IMR-90 (cell line): ENCODE measurements at regions not wholly inside any gene's neighbourhood (a gene's known extent, or its start where the extent isn't known, plus 50 kb on each side); places are given as distances from the start of the nearest gene placed in this dataset.

Experiments used
- ATAC-seq: fragments of 200-7000 bp; cut with Tn5 transposase; 2 replicates; pipeline ENCODE4 v1.9.1; 2020; ENCODE audit warnings: low read depth, mild to moderate bottlenecking, moderate library complexity
- BruUV-seq: library from RNA; stranded (reverse); fragments of 400-500 nt; replicated peaks from 2 replicates; lab custom pipeline; 2021; lab: Mats Ljungman, UMichigan
- CTCF ChIA-PET: fragments of 300-600 bp; formaldehyde crosslinking; extraction: SDS; loops from one replicate; lab custom pipeline; 2021; ENCODE audit warnings: antibody characterized with exemption; lab: Yijun Ruan, JAX
- POLR2A ChIA-PET: fragments of 300-600 bp; sonication (Branson Sonifier 250); formaldehyde crosslinking; loops from one replicate; lab custom pipeline; 2022; ENCODE audit warnings: antibody characterized with exemption; ENCODE audit not compliant: unreplicated experiment; lab: Charles Lee
- DNase-seq: peaks from one replicate; pipeline ENCODE4 v3.0.0; 2013
- H2AFZ ChIP-seq: replicated peaks from 2 replicates; pipeline ENCODE3; 2013; ENCODE audit warnings: low read length, mild to moderate bottlenecking; ENCODE audit not compliant: poor library complexity
- H2AK5ac ChIP-seq: 2 replicates; pipeline ENCODE4 v1.6.1; 2013; ENCODE audit warnings: low read depth, low read length, inconsistent platforms
- H2AK9ac ChIP-seq: replicated peaks from 2 replicates; pipeline ENCODE3; 2013; ENCODE audit warnings: mild to moderate bottlenecking, low read depth, low read length, moderate library complexity; ENCODE audit not compliant: poor library complexity
- H2BK120ac ChIP-seq: 2 replicates; pipeline ENCODE4 v1.6.1; 2013; ENCODE audit warnings: low read depth, low read length, inconsistent platforms
- H2BK15ac ChIP-seq: 3 replicates; pipeline ENCODE4 v1.6.1; 2013; ENCODE audit warnings: low read depth, low read length, inconsistent platforms
- H2BK20ac ChIP-seq: 2 replicates; pipeline ENCODE4 v1.6.1; 2013; ENCODE audit warnings: low read depth, mild to moderate bottlenecking, inconsistent platforms, low read length, moderate library complexity
- H2BK5ac ChIP-seq: 2 replicates; pipeline ENCODE4 v1.6.1; 2013; ENCODE audit warnings: mild to moderate bottlenecking, low read depth, low read length, inconsistent platforms; ENCODE audit not compliant: poor library complexity, severe bottlenecking
- H3K14ac ChIP-seq: replicated peaks from 2 replicates; pipeline ENCODE4 v1.6.1; 2013; ENCODE audit warnings: low read depth, low read length, inconsistent platforms
- H3K18ac ChIP-seq: 2 replicates; pipeline ENCODE4 v1.6.1; 2013; ENCODE audit warnings: low read depth, low read length, control low read depth
- H3K23ac ChIP-seq: 2 replicates; pipeline ENCODE4 v1.6.1; 2013; ENCODE audit warnings: low read depth, low read length, inconsistent platforms
- H3K27ac ChIP-seq: 2 replicates; pipeline ENCODE4 v1.5.1; 2013; ENCODE audit warnings: mild to moderate bottlenecking, control low read depth, low read length; ENCODE audit not compliant: insufficient read depth
- H3K27me3 ChIP-seq: 2 replicates; pipeline ENCODE4 v1.6.1; 2013; ENCODE audit warnings: low read length; ENCODE audit not compliant: control insufficient read depth, insufficient read depth
- H3K36me3 ChIP-seq: 2 replicates; pipeline ENCODE4 v1.6.1; 2013; ENCODE audit warnings: low read length, mixed read lengths; ENCODE audit not compliant: control insufficient read depth, insufficient read depth
- H3K4ac ChIP-seq: 2 replicates; pipeline ENCODE4 v1.6.1; 2013; ENCODE audit warnings: low read depth, low read length, inconsistent platforms
- H3K4me1 ChIP-seq: 2 replicates; pipeline ENCODE4 v1.6.1; 2013; ENCODE audit warnings: low read length, mixed read lengths; ENCODE audit not compliant: control insufficient read depth, insufficient read depth
- H3K4me2 ChIP-seq: 2 replicates; pipeline ENCODE4 v1.6.1; 2013; ENCODE audit warnings: low read depth, mild to moderate bottlenecking, control low read depth, low read length, moderate library complexity
- H3K4me3 ChIP-seq: 2 replicates; pipeline ENCODE4 v1.5.1; 2013; ENCODE audit warnings: low read depth, mild to moderate bottlenecking, control low read depth, low read length, moderate library complexity; ENCODE audit not compliant: insufficient read depth
- H3K56ac ChIP-seq: 2 replicates; pipeline ENCODE4 v1.6.1; 2013; ENCODE audit warnings: low read length, inconsistent platforms; ENCODE audit not compliant: insufficient read depth; ENCODE audit errors: extremely low read depth
- H3K79me1 ChIP-seq, 2 experiments: 2 replicates each; pipeline ENCODE4 v1.6.1; 2013; ENCODE audit warnings: low read length in 2 of 2, inconsistent platforms in 1 of 2, low read depth in 1 of 2
- H3K9ac ChIP-seq: 2 replicates; pipeline ENCODE4 v1.6.1; 2013; ENCODE audit warnings: low read depth, low read length, control low read depth
- H3K9me1 ChIP-seq: 2 replicates; pipeline ENCODE4 v1.6.1; 2013; ENCODE audit warnings: low read length, inconsistent platforms; ENCODE audit not compliant: insufficient read depth
- H3K9me3 ChIP-seq: 2 replicates; pipeline ENCODE4 v1.6.1; 2013; ENCODE audit warnings: low read length; ENCODE audit not compliant: control insufficient read depth, insufficient read depth
- H4K20me1 ChIP-seq: 2 replicates; pipeline ENCODE4 v1.6.1; 2013; ENCODE audit warnings: low read length, inconsistent platforms; ENCODE audit not compliant: insufficient read depth
- H4K5ac ChIP-seq: 2 replicates; pipeline ENCODE4 v1.6.1; 2013; ENCODE audit warnings: mild to moderate bottlenecking, low read depth, low read length, control low read depth
- H4K8ac ChIP-seq, 2 experiments: 2 replicates each; pipeline ENCODE4 v1.6.1; 2013; ENCODE audit warnings: low read depth in 2 of 2, low read length in 2 of 2, control low read depth in 1 of 2, inconsistent platforms in 1 of 2
- H4K91ac ChIP-seq: 2 replicates; pipeline ENCODE4 v1.6.1; 2013; ENCODE audit warnings: low read depth, low read length, inconsistent platforms; ENCODE audit not compliant: insufficient read depth
- BHLHE40 ChIP-seq: fragments of 150-350 bp; IDR thresholded peaks from 2 replicates; pipeline ENCODE4 v1.6.1; 2016; ENCODE audit warnings: mild to moderate bottlenecking, low read depth, low read length
- CEBPB ChIP-seq: IDR thresholded peaks from 2 replicates; pipeline ENCODE4 v1.6.1; 2012; ENCODE audit warnings: low read depth, low read length, improper control_type of control experiment
- CTCF ChIP-seq: conservative IDR thresholded peaks from 2 replicates; pipeline ENCODE4 v1.5.1; 2012; ENCODE audit warnings: mild to moderate bottlenecking, low read depth, low read length, improper control_type of control experiment
- FOS ChIP-seq: fragments of 150-350 bp; IDR thresholded peaks from 2 replicates; pipeline ENCODE4 v1.6.1; 2016; ENCODE audit warnings: low read depth, low read length
- MAFK ChIP-seq: IDR thresholded peaks from 2 replicates; pipeline ENCODE4 v1.6.1; 2012; ENCODE audit warnings: low read depth, low read length, improper control_type of control experiment
- MAZ ChIP-seq: IDR thresholded peaks from 2 replicates; pipeline ENCODE4 v1.6.1; 2012; ENCODE audit warnings: low read depth, mild to moderate bottlenecking, low read length, improper control_type of control experiment, moderate library complexity, borderline replicate concordance
- NFE2L2 ChIP-seq: fragments of 150-350 bp; IDR thresholded peaks from 2 replicates; pipeline ENCODE4 v1.6.1; 2016; ENCODE audit warnings: low read depth, mild to moderate bottlenecking, low read length
- POLR2A ChIP-seq: IDR thresholded peaks from 2 replicates; pipeline ENCODE4 v1.6.1; 2012; ENCODE audit warnings: mild to moderate bottlenecking, low read depth, low read length
- RCOR1 ChIP-seq: IDR thresholded peaks from 2 replicates; pipeline ENCODE4 v1.6.1; 2012; ENCODE audit warnings: mild to moderate bottlenecking, low read length, improper control_type of control experiment; ENCODE audit not compliant: insufficient replicate concordance
- RFX5 ChIP-seq: IDR thresholded peaks from 2 replicates; pipeline ENCODE4 v1.8.0; 2012; ENCODE audit warnings: low read depth, mild to moderate bottlenecking, low read length, moderate library complexity
- WGBS, 2 experiments: methylation state at CpG; one replicate each; pipeline versions ENCODE4 v1.1.5 to v1.1.7; 2013; ENCODE audit warnings: missing lambda C conversion rate in 2 of 2; ENCODE audit not compliant: insufficient read length in 1 of 2; ENCODE audit errors: extremely low coverage in 2 of 2; 5-methylcytosine and 5-hydroxymethylcytosine counted together
- dilution Hi-C: fragments of 300-500 bp; cut with HindIII; formaldehyde crosslinking; loops from one replicate; pipeline ENCODE4 v1.14.3; 2018; ENCODE audit warnings: low sequenced_read_pairs; ENCODE audit not compliant: unreplicated experiment
- in situ Hi-C: fragments of 300-500 bp; cut with MboI; formaldehyde crosslinking; loops from 3 replicates; pipeline ENCODE4 v1.14.3; 2019; ENCODE audit warnings: low sequenced_read_pairs, inconsistent platforms, mixed read lengths
- intact Hi-C: fragments of 100-400 bp; cut with micrococcal nuclease; formaldehyde crosslinking; loops from 2 replicates; pipeline ENCODE4 v1.10.0; 2022

GRCh38 chr21:38574895-38575575 is 76.8 kb upstream of the ERG start:
- Histone ChIP-seq H3K27me3 (peaks cover 26% of the 10 kb centered on the region), H3K4ac (no peak overlapping the region), H3K4me1 (no peaks in the 10 kb centered on the region), H2BK5ac (no peak overlapping the region), H4K8ac (no peak overlapping the region), H3K4me3 (no peak overlapping the region), H3K9ac (no peak overlapping the region), H3K9me1 (no peaks in the 10 kb centered on the region), H4K5ac (no peak overlapping the region), H2BK20ac (no peak overlapping the region), H2BK15ac (no peak overlapping the region), H3K9me3 (no peaks in the 10 kb centered on the region), H2AFZ (no peak overlapping the region), H4K20me1 (no peaks in the 10 kb centered on the region), H3K23ac (no peak overlapping the region), H4K91ac (no peak overlapping the region), H3K14ac (no peak overlapping the region), H2BK120ac (no peak overlapping the region), H3K56ac (no peak overlapping the region), H2AK9ac (no peak overlapping the region), H3K4me2 (no peak overlapping the region), H3K79me1 (no peaks in the 10 kb centered on the region), H3K27ac (no peak overlapping the region), H3K36me3 (no peaks in the 10 kb centered on the region), H3K18ac (no peak overlapping the region), H2AK5ac (no peak overlapping the region)
- intact Hi-C loops, result no loop called here
- WGBS, 2 experiments, result no CpG with 5 or more reads among the region's 9 CpGs
- BruUV-seq, result no TSS peak
- no peak for ATAC-seq
- dilution Hi-C loops, result no loop called here
- ChIA-PET CTCF (no interaction called here), POLR2A (no interaction called here)
- in situ Hi-C loops, result no loop called here
- no peak for DNase-seq
- TF ChIP-seq BHLHE40 (no peak), RCOR1 (no peak), CTCF (no peak), MAFK (no peak), MAZ (no peak), FOS (no peak), POLR2A (no peak), CEBPB (no peak), NFE2L2 (no peak), RFX5 (no peak)
